Kidney (tissue), 13 donors: ENCODE measurements at regions not wholly inside any gene's neighbourhood (a gene's known extent, or its start where the extent isn't known, plus 50 kb on each side); places are given as distances from the start of the nearest gene placed in this dataset.
A peak's percentile ranks its signal among the peaks of the same experiment; 100 is the strongest.

Experiments
- DNase-seq, 5 donors: peaks; one replicate each; pipeline ENCODE4 v3.0.0-alpha.2; 2013 to 2020
- FAIRE-seq: peaks from 2 replicates; lab custom pipeline; 2012; peaks lifted over from hg19 to GRCh38; lab: Jason Lieb, UNC
- H3K27ac ChIP-seq, 2 donors: one replicate each; pipeline ENCODE4 v1.7.0; 2013; ENCODE audit warnings: low read depth in 2 of 2, low read length in 2 of 2, inconsistent platforms in 1 of 2
- H3K27me3 ChIP-seq: one replicate; pipeline ENCODE4 v1.7.1; 2013; ENCODE audit warnings: low read length, inconsistent platforms; ENCODE audit not compliant: control insufficient read depth, insufficient read depth
- H3K36me3 ChIP-seq, 3 donors: one replicate each; pipeline versions ENCODE4 v1.7.0 to v1.7.1; 2013; ENCODE audit warnings: low read length in 3 of 3, control low read depth in 1 of 3, inconsistent platforms in 1 of 3; ENCODE audit not compliant: insufficient read depth in 3 of 3, control insufficient read depth in 2 of 3
- H3K4me1 ChIP-seq, 3 donors: one replicate each; pipeline versions ENCODE4 v1.7.0 to v1.7.1; 2013; ENCODE audit warnings: low read length in 3 of 3, inconsistent platforms in 1 of 3, low read depth in 1 of 3; ENCODE audit not compliant: control insufficient read depth in 2 of 3, insufficient read depth in 2 of 3
- H3K4me3 ChIP-seq, 3 donors: one replicate each; pipeline versions ENCODE4 v1.7.0 to v1.8.1; 2013; ENCODE audit warnings: low read length in 3 of 3, control low read depth in 1 of 3, inconsistent platforms in 1 of 3
- H3K9ac ChIP-seq, 3 donors: one replicate each; pipeline versions ENCODE4 v1.7.0 to v1.7.1; 2013; ENCODE audit warnings: low read length in 3 of 3, control low read depth in 1 of 3, inconsistent platforms in 1 of 3
- H3K9me3 ChIP-seq, 3 donors: one replicate each; pipeline versions ENCODE4 v1.7.0 to v1.7.1; 2013; ENCODE audit warnings: low read length in 3 of 3, control low read depth in 1 of 3, inconsistent platforms in 1 of 3; ENCODE audit not compliant: control insufficient read depth in 2 of 3, insufficient read depth in 1 of 3
- CTCF ChIP-seq: IDR thresholded peaks from 3 replicates; pipeline ENCODE4 v1.5.1; 2012; ENCODE audit warnings: mild to moderate bottlenecking, moderate library complexity, borderline replicate concordance; ENCODE audit not compliant: insufficient read depth; ENCODE audit errors: extremely low read depth
- intact Hi-C: fragments of 100-400 bp; cut with DNase I; formaldehyde crosslinking; loops from one replicate; pipeline ENCODE4 v1.11.1; 2022
- donor health status: control.
- donor health status: control.
- donor health status: control.
- donor health status: control.
- donor health status: control.
- donor health status: DM: yes; HTN: yes; CAD: no.
- donor health status: Normal renal cell carcinoma (clear cell type).

- no peaks in the 10 kb centered on the region for H3K9me3 ChIP-seq
- H3K9ac ChIP-seq: no peak overlapping the region
- H3K27ac ChIP-seq: no peak overlapping the region
- TF ChIP-seq CTCF: no peak
- DNase-seq (peak in 3 of 5 donors; percentile 22 to 39 (median 26)), FAIRE-seq (no peak)
- no peaks in the 10 kb centered on the region for H3K27me3 ChIP-seq
- H3K36me3 ChIP-seq: no peaks in the 10 kb centered on the region
- intact Hi-C loops: no loop called here
- no peaks in the 10 kb centered on the region for H3K4me1 ChIP-seq
- H3K4me3 ChIP-seq: no peak overlapping the region
Observed at GRCh38 chr2:204150721-204151120, 214.2 kb downstream of the ICOS start.

- H3K4me3 ChIP-seq: no peak overlapping the region
- no peak overlapping the region for H3K27ac ChIP-seq
- intact Hi-C loops: no loop called here
- no peaks in the 10 kb centered on the region for H3K36me3 ChIP-seq
- no peak for DNase-seq
- H3K27me3 ChIP-seq: no peaks in the 10 kb centered on the region
- no peak for TF ChIP-seq CTCF
- H3K4me1 ChIP-seq: no peaks in the 10 kb centered on the region
- H3K9me3 ChIP-seq: no peaks in the 10 kb centered on the region
- no peak overlapping the region for H3K9ac ChIP-seq
- no peak for FAIRE-seq
Observed at GRCh38 chr2:204152616-204153015, 216.1 kb downstream of the ICOS start.

GRCh38 chr2:204154863-204155262 is 218.3 kb downstream of the ICOS start:
- H3K27ac ChIP-seq: no peak overlapping the region

More at GRCh38 chr2:204154863-204155262, 218.3 kb downstream of the ICOS start:
- FAIRE-seq (no peak), DNase-seq (no peak)
- no peak for TF ChIP-seq CTCF
- H3K9me3 ChIP-seq: no peaks in the 10 kb centered on the region
- H3K4me1 ChIP-seq: no peaks in the 10 kb centered on the region
- no peak overlapping the region for H3K4me3 ChIP-seq
- no peak overlapping the region for H3K9ac ChIP-seq
- no peaks in the 10 kb centered on the region for H3K27me3 ChIP-seq
- intact Hi-C loops: no loop called here
- H3K36me3 ChIP-seq: no peaks in the 10 kb centered on the region
